ENCODE measurements at regions not wholly inside any gene's neighbourhood (a gene's known extent, or its start where the extent isn't known, plus 50 kb on each side); places are given as distances from the start of the nearest gene placed in this dataset.

DNA sequence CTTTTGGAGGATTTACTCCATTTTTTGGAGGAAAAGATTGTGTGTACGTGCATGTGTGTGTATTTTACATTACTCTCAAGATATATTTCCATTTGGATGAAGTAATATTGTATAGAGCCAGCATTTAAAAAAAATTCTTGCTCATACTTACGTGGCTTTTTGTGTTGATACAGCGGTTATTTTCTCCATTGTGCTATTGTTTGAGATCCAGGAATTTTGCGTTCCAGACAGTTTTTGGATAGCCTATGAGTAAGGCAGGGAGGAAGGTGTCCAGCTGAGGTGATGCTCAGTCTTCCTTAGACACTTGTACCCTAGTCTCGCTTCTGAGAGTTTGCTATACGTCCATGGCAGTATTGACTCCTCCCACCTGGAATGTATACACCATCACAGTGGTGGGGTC lies 92.2 kb upstream of the ARHGEF7 start:
- H3K9me1 ChIP-seq (ENCODE audit: control insufficient read depth, extremely low read depth, insufficient read depth, low read length), result no peaks in the 10 kb centered on the region
- H4K20me1 ChIP-seq (ENCODE audit: control insufficient read depth, extremely low read depth, insufficient read depth, low read length), result no peaks in the 10 kb centered on the region
- TF ChIP-seq, protein P1, sequence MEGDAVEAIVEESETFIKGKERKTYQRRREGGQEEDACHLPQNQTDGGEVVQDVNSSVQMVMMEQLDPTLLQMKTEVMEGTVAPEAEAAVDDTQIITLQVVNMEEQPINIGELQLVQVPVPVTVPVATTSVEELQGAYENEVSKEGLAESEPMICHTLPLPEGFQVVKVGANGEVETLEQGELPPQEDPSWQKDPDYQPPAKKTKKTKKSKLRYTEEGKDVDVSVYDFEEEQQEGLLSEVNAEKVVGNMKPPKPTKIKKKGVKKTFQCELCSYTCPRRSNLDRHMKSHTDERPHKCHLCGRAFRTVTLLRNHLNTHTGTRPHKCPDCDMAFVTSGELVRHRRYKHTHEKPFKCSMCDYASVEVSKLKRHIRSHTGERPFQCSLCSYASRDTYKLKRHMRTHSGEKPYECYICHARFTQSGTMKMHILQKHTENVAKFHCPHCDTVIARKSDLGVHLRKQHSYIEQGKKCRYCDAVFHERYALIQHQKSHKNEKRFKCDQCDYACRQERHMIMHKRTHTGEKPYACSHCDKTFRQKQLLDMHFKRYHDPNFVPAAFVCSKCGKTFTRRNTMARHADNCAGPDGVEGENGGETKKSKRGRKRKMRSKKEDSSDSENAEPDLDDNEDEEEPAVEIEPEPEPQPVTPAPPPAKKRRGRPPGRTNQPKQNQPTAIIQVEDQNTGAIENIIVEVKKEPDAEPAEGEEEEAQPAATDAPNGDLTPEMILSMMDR (optimal IDR thresholded peaks at IDR 0.05 in 1 of 3, IDR thresholded peaks at IDR 0.05 in 1 of 3, conservative IDR thresholded peaks at IDR 0.05 in 1 of 3; ENCODE audit: extremely low read depth in 1 of 3, insufficient read depth in 2 of 3, low read length in 3 of 3), result no peak
- TF ChIP-seq EZH2 (IDR thresholded peaks at IDR 0.05; ENCODE audit: low read length), result no peak
- no peak overlapping the region for H3K4me2 ChIP-seq (ENCODE audit: control insufficient read depth, extremely low read depth, insufficient read depth, low read depth, low read length)
- no peaks in the 10 kb centered on the region for H3K36me3 ChIP-seq (ENCODE audit: control insufficient read depth in 2 of 2, extremely low read depth in 1 of 2, insufficient read depth in 2 of 2, low read length in 2 of 2)
- no peak overlapping the region for H2AFZ ChIP-seq (ENCODE audit: control insufficient read depth, low read length)
- no peak overlapping the region for H3K4me3 ChIP-seq (ENCODE audit: control insufficient read depth in 2 of 3, extremely low read depth in 1 of 3, insufficient read depth in 2 of 3, low read depth in 1 of 3, low read length in 3 of 3)
- DNase-seq (ENCODE audit: low read depth, low spot score) (no peak), FAIRE-seq (no peak)
- H3K27ac ChIP-seq (ENCODE audit: control insufficient read depth, insufficient read depth, low read length), result no peak overlapping the region
- no peaks in the 10 kb centered on the region for H3K4me1 ChIP-seq (ENCODE audit: control insufficient read depth, extremely low read depth, insufficient read depth, low read length)
- H3K9me3 ChIP-seq (ENCODE audit: control insufficient read depth, low read depth, low read length), result peaks cover 10% of the 10 kb centered on the region
- dilution Hi-C loops (cut with MboI; ENCODE audit: extremely low pct_ligation_motif_present, low sequenced_read_pairs), result no loop called here
- H3K9ac ChIP-seq (ENCODE audit: control insufficient read depth, extremely low read depth, insufficient read depth, low read length), result no peak overlapping the region
- H3K79me2 ChIP-seq (ENCODE audit: control insufficient read depth, insufficient read depth, low read length), result no peaks in the 10 kb centered on the region
- no peaks in the 10 kb centered on the region for H3K27me3 ChIP-seq (ENCODE audit: control insufficient read depth, extremely low read depth, insufficient read depth, low read length)

DNA sequence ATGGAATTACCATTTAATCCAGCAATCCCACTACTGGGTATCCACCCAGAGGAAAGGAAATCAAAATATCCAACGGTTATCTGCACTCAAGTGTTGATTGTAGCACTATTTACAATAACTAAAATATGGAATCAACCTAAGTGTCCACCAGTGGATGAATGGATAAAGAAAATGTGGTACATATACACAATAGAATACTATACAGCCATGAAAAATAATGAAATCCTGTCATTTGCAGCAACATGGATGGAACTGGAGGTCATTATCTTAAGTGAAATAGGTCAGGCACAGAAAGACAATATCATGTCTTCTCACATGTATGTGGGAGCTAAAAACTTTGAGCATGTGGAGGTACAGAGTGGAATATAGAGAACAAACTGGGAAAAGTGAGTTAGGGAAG lies 92.9 kb upstream of the ARHGEF7 start:
- H3K27me3 ChIP-seq (ENCODE audit: control insufficient read depth, extremely low read depth, insufficient read depth, low read length), result no peaks in the 10 kb centered on the region
- H4K20me1 ChIP-seq (ENCODE audit: control insufficient read depth, extremely low read depth, insufficient read depth, low read length), result no peaks in the 10 kb centered on the region
- TF ChIP-seq, protein P1 (optimal IDR thresholded peaks at IDR 0.05 in 1 of 3, IDR thresholded peaks at IDR 0.05 in 1 of 3, conservative IDR thresholded peaks at IDR 0.05 in 1 of 3; ENCODE audit: extremely low read depth in 1 of 3, insufficient read depth in 2 of 3, low read length in 3 of 3), result no peak
- no peak for TF ChIP-seq EZH2 (IDR thresholded peaks at IDR 0.05; ENCODE audit: low read length)
- DNase-seq (ENCODE audit: low read depth, low spot score) (no peak), FAIRE-seq (no peak)
- H3K9me3 ChIP-seq (ENCODE audit: control insufficient read depth, low read depth, low read length), result peaks cover 10% of the 10 kb centered on the region
- no peak overlapping the region for H3K4me2 ChIP-seq (ENCODE audit: control insufficient read depth, extremely low read depth, insufficient read depth, low read depth, low read length)
- H3K9me1 ChIP-seq (ENCODE audit: control insufficient read depth, extremely low read depth, insufficient read depth, low read length), result no peaks in the 10 kb centered on the region
- no peak overlapping the region for H3K4me3 ChIP-seq (ENCODE audit: control insufficient read depth in 2 of 3, extremely low read depth in 1 of 3, insufficient read depth in 2 of 3, low read depth in 1 of 3, low read length in 3 of 3)
- H3K4me1 ChIP-seq (ENCODE audit: control insufficient read depth, extremely low read depth, insufficient read depth, low read length), result no peaks in the 10 kb centered on the region
- H3K27ac ChIP-seq (ENCODE audit: control insufficient read depth, insufficient read depth, low read length), result no peak overlapping the region
- no peak overlapping the region for H2AFZ ChIP-seq (ENCODE audit: control insufficient read depth, low read length)
- dilution Hi-C loops (cut with MboI; ENCODE audit: extremely low pct_ligation_motif_present, low sequenced_read_pairs), result no loop called here
- H3K79me2 ChIP-seq (ENCODE audit: control insufficient read depth, insufficient read depth, low read length), result no peaks in the 10 kb centered on the region
- no peak overlapping the region for H3K9ac ChIP-seq (ENCODE audit: control insufficient read depth, extremely low read depth, insufficient read depth, low read length)
- no peaks in the 10 kb centered on the region for H3K36me3 ChIP-seq (ENCODE audit: control insufficient read depth in 2 of 2, extremely low read depth in 1 of 2, insufficient read depth in 2 of 2, low read length in 2 of 2)
